IMR-90 (cell line): ENCODE measurements at regions not wholly inside any gene's neighbourhood (a gene's known extent, or its start where the extent isn't known, plus 50 kb on each side); places are given as distances from the start of the nearest gene placed in this dataset.

Experiments used
- ATAC-seq: fragments of 200-7000 bp; cut with Tn5 transposase; 2 replicates; pipeline ENCODE4 v1.9.1; 2020; ENCODE audit warnings: low read depth, mild to moderate bottlenecking, moderate library complexity
- BruUV-seq: library from RNA; stranded (reverse); fragments of 400-500 nt; replicated peaks from 2 replicates; lab custom pipeline; 2021; lab: Mats Ljungman, UMichigan
- CTCF ChIA-PET: fragments of 300-600 bp; formaldehyde crosslinking; extraction: SDS; loops from one replicate; lab custom pipeline; 2021; ENCODE audit warnings: antibody characterized with exemption; lab: Yijun Ruan, JAX
- POLR2A ChIA-PET: fragments of 300-600 bp; sonication (Branson Sonifier 250); formaldehyde crosslinking; loops from one replicate; lab custom pipeline; 2022; ENCODE audit warnings: antibody characterized with exemption; ENCODE audit not compliant: unreplicated experiment; lab: Charles Lee
- DNase-seq: peaks from one replicate; pipeline ENCODE4 v3.0.0; 2013
- H2AFZ ChIP-seq: replicated peaks from 2 replicates; pipeline ENCODE3; 2013; ENCODE audit warnings: low read length, mild to moderate bottlenecking; ENCODE audit not compliant: poor library complexity
- H2AK5ac ChIP-seq: 2 replicates; pipeline ENCODE4 v1.6.1; 2013; ENCODE audit warnings: low read depth, low read length, inconsistent platforms
- H2AK9ac ChIP-seq: replicated peaks from 2 replicates; pipeline ENCODE3; 2013; ENCODE audit warnings: mild to moderate bottlenecking, low read depth, low read length, moderate library complexity; ENCODE audit not compliant: poor library complexity
- H2BK120ac ChIP-seq: 2 replicates; pipeline ENCODE4 v1.6.1; 2013; ENCODE audit warnings: low read depth, low read length, inconsistent platforms
- H2BK15ac ChIP-seq: 3 replicates; pipeline ENCODE4 v1.6.1; 2013; ENCODE audit warnings: low read depth, low read length, inconsistent platforms
- H2BK20ac ChIP-seq: 2 replicates; pipeline ENCODE4 v1.6.1; 2013; ENCODE audit warnings: low read depth, mild to moderate bottlenecking, inconsistent platforms, low read length, moderate library complexity
- H2BK5ac ChIP-seq: 2 replicates; pipeline ENCODE4 v1.6.1; 2013; ENCODE audit warnings: mild to moderate bottlenecking, low read depth, low read length, inconsistent platforms; ENCODE audit not compliant: poor library complexity, severe bottlenecking
- H3K14ac ChIP-seq: replicated peaks from 2 replicates; pipeline ENCODE4 v1.6.1; 2013; ENCODE audit warnings: low read depth, low read length, inconsistent platforms
- H3K18ac ChIP-seq: 2 replicates; pipeline ENCODE4 v1.6.1; 2013; ENCODE audit warnings: low read depth, low read length, control low read depth
- H3K23ac ChIP-seq: 2 replicates; pipeline ENCODE4 v1.6.1; 2013; ENCODE audit warnings: low read depth, low read length, inconsistent platforms
- H3K27ac ChIP-seq: 2 replicates; pipeline ENCODE4 v1.5.1; 2013; ENCODE audit warnings: mild to moderate bottlenecking, control low read depth, low read length; ENCODE audit not compliant: insufficient read depth
- H3K27me3 ChIP-seq: 2 replicates; pipeline ENCODE4 v1.6.1; 2013; ENCODE audit warnings: low read length; ENCODE audit not compliant: control insufficient read depth, insufficient read depth
- H3K36me3 ChIP-seq: 2 replicates; pipeline ENCODE4 v1.6.1; 2013; ENCODE audit warnings: low read length, mixed read lengths; ENCODE audit not compliant: control insufficient read depth, insufficient read depth
- H3K4ac ChIP-seq: 2 replicates; pipeline ENCODE4 v1.6.1; 2013; ENCODE audit warnings: low read depth, low read length, inconsistent platforms
- H3K4me1 ChIP-seq: 2 replicates; pipeline ENCODE4 v1.6.1; 2013; ENCODE audit warnings: low read length, mixed read lengths; ENCODE audit not compliant: control insufficient read depth, insufficient read depth
- H3K4me2 ChIP-seq: 2 replicates; pipeline ENCODE4 v1.6.1; 2013; ENCODE audit warnings: low read depth, mild to moderate bottlenecking, control low read depth, low read length, moderate library complexity
- H3K4me3 ChIP-seq: 2 replicates; pipeline ENCODE4 v1.5.1; 2013; ENCODE audit warnings: low read depth, mild to moderate bottlenecking, control low read depth, low read length, moderate library complexity; ENCODE audit not compliant: insufficient read depth
- H3K56ac ChIP-seq: 2 replicates; pipeline ENCODE4 v1.6.1; 2013; ENCODE audit warnings: low read length, inconsistent platforms; ENCODE audit not compliant: insufficient read depth; ENCODE audit errors: extremely low read depth
- H3K79me1 ChIP-seq, 2 experiments: 2 replicates each; pipeline ENCODE4 v1.6.1; 2013; ENCODE audit warnings: low read length in 2 of 2, inconsistent platforms in 1 of 2, low read depth in 1 of 2
- H3K9ac ChIP-seq: 2 replicates; pipeline ENCODE4 v1.6.1; 2013; ENCODE audit warnings: low read depth, low read length, control low read depth
- H3K9me1 ChIP-seq: 2 replicates; pipeline ENCODE4 v1.6.1; 2013; ENCODE audit warnings: low read length, inconsistent platforms; ENCODE audit not compliant: insufficient read depth
- H3K9me3 ChIP-seq: 2 replicates; pipeline ENCODE4 v1.6.1; 2013; ENCODE audit warnings: low read length; ENCODE audit not compliant: control insufficient read depth, insufficient read depth
- H4K20me1 ChIP-seq: 2 replicates; pipeline ENCODE4 v1.6.1; 2013; ENCODE audit warnings: low read length, inconsistent platforms; ENCODE audit not compliant: insufficient read depth
- H4K5ac ChIP-seq: 2 replicates; pipeline ENCODE4 v1.6.1; 2013; ENCODE audit warnings: mild to moderate bottlenecking, low read depth, low read length, control low read depth
- H4K8ac ChIP-seq, 2 experiments: 2 replicates each; pipeline ENCODE4 v1.6.1; 2013; ENCODE audit warnings: low read depth in 2 of 2, low read length in 2 of 2, control low read depth in 1 of 2, inconsistent platforms in 1 of 2
- H4K91ac ChIP-seq: 2 replicates; pipeline ENCODE4 v1.6.1; 2013; ENCODE audit warnings: low read depth, low read length, inconsistent platforms; ENCODE audit not compliant: insufficient read depth
- BHLHE40 ChIP-seq: fragments of 150-350 bp; IDR thresholded peaks from 2 replicates; pipeline ENCODE4 v1.6.1; 2016; ENCODE audit warnings: mild to moderate bottlenecking, low read depth, low read length
- CEBPB ChIP-seq: IDR thresholded peaks from 2 replicates; pipeline ENCODE4 v1.6.1; 2012; ENCODE audit warnings: low read depth, low read length, improper control_type of control experiment
- CHD1 ChIP-seq: IDR thresholded peaks from 2 replicates; pipeline ENCODE4 v1.6.1; 2012; ENCODE audit warnings: low read depth, low read length, improper control_type of control experiment
- ELK1 ChIP-seq: fragments of 150-350 bp; IDR thresholded peaks from 2 replicates; pipeline ENCODE4 v1.6.1; 2016; ENCODE audit warnings: low read depth, mild to moderate bottlenecking, low read length, moderate library complexity, borderline replicate concordance
- FOS ChIP-seq: fragments of 150-350 bp; IDR thresholded peaks from 2 replicates; pipeline ENCODE4 v1.6.1; 2016; ENCODE audit warnings: low read depth, low read length
- NFE2L2 ChIP-seq: fragments of 150-350 bp; IDR thresholded peaks from 2 replicates; pipeline ENCODE4 v1.6.1; 2016; ENCODE audit warnings: low read depth, mild to moderate bottlenecking, low read length
- POLR2A ChIP-seq: IDR thresholded peaks from 2 replicates; pipeline ENCODE4 v1.6.1; 2012; ENCODE audit warnings: mild to moderate bottlenecking, low read depth, low read length
- RAD21 ChIP-seq: IDR thresholded peaks from 2 replicates; pipeline ENCODE4 v1.6.1; 2012; ENCODE audit warnings: low read length, improper control_type of control experiment
- RCOR1 ChIP-seq: IDR thresholded peaks from 2 replicates; pipeline ENCODE4 v1.6.1; 2012; ENCODE audit warnings: mild to moderate bottlenecking, low read length, improper control_type of control experiment; ENCODE audit not compliant: insufficient replicate concordance
- SMC3 ChIP-seq: fragments of 150-350 bp; IDR thresholded peaks from 2 replicates; pipeline ENCODE4 v1.6.1; 2016; ENCODE audit warnings: low read depth, mild to moderate bottlenecking, antibody characterized with exemption, low read length, moderate library complexity
- WGBS, 2 experiments: methylation state at CpG; one replicate each; pipeline versions ENCODE4 v1.1.5 to v1.1.7; 2013; ENCODE audit warnings: missing lambda C conversion rate in 2 of 2; ENCODE audit not compliant: insufficient read length in 1 of 2; ENCODE audit errors: extremely low coverage in 2 of 2; 5-methylcytosine and 5-hydroxymethylcytosine counted together
- dilution Hi-C: fragments of 300-500 bp; cut with HindIII; formaldehyde crosslinking; loops from one replicate; pipeline ENCODE4 v1.14.3; 2018; ENCODE audit warnings: low sequenced_read_pairs; ENCODE audit not compliant: unreplicated experiment
- in situ Hi-C: fragments of 300-500 bp; cut with MboI; formaldehyde crosslinking; loops from 3 replicates; pipeline ENCODE4 v1.14.3; 2019; ENCODE audit warnings: low sequenced_read_pairs, inconsistent platforms, mixed read lengths
- intact Hi-C: fragments of 100-400 bp; cut with micrococcal nuclease; formaldehyde crosslinking; loops from 2 replicates; pipeline ENCODE4 v1.10.0; 2022
- TF ChIP-seq, protein P1 (sequence below): conservative IDR thresholded peaks from 2 replicates; pipeline ENCODE4 v1.5.1; 2012; ENCODE audit warnings: mild to moderate bottlenecking, low read depth, low read length, improper control_type of control experiment
- TF ChIP-seq, protein P2 (sequence below): fragments of 150-350 bp; IDR thresholded peaks from 2 replicates; pipeline ENCODE4 v1.6.1; 2017; ENCODE audit warnings: mild to moderate bottlenecking, antibody characterized with exemption, low read length, low read depth

- no peak overlapping the region for H3K4me3 ChIP-seq
- BruUV-seq, result no TSS peak
- dilution Hi-C loops (no loop called here), in situ Hi-C loops (no loop called here), intact Hi-C loops (no loop called here)
- H2AK5ac ChIP-seq, result no peak overlapping the region
- ChIA-PET CTCF (no interaction called here), POLR2A (no interaction called here)
- no peak overlapping the region for H2BK120ac ChIP-seq
- no CpG with 5 or more reads among the region's 3 CpGs for WGBS, 2 experiments
- no peak overlapping the region for H3K23ac ChIP-seq
- H2BK15ac ChIP-seq, result no peak overlapping the region
- no peaks in the 10 kb centered on the region for H3K27me3 ChIP-seq
- no peak overlapping the region for H2AK9ac ChIP-seq
- no peak overlapping the region for H3K4me2 ChIP-seq
- DNase-seq (no peak), ATAC-seq (no peak)
- no peak overlapping the region for H4K5ac ChIP-seq
- H3K56ac ChIP-seq, result no peak overlapping the region
- H4K8ac ChIP-seq, result no peak overlapping the region
- no peaks in the 10 kb centered on the region for H3K9me1 ChIP-seq
- H4K91ac ChIP-seq, result no peak overlapping the region
- H3K79me1 ChIP-seq, result no peaks in the 10 kb centered on the region
- no peak overlapping the region for H2BK5ac ChIP-seq
- no peak overlapping the region for H3K27ac ChIP-seq
- H3K14ac ChIP-seq, result no peak overlapping the region
- H2BK20ac ChIP-seq, result no peak overlapping the region
- no peaks in the 10 kb centered on the region for H3K9me3 ChIP-seq
- no peaks in the 10 kb centered on the region for H3K36me3 ChIP-seq
- no peak overlapping the region for H3K9ac ChIP-seq
- H3K4ac ChIP-seq, result no peak overlapping the region
- no peaks in the 10 kb centered on the region for H3K4me1 ChIP-seq
- H2AFZ ChIP-seq, result no peak overlapping the region
- TF ChIP-seq CEBPB (no peak), CHD1 (no peak), NFE2L2 (no peak), FOS (no peak), RCOR1 (no peak), ELK1 (no peak), RAD21 (no peak), POLR2A (no peak), SMC3 (no peak), BHLHE40 (no peak)
- TF ChIP-seq, protein P1, sequence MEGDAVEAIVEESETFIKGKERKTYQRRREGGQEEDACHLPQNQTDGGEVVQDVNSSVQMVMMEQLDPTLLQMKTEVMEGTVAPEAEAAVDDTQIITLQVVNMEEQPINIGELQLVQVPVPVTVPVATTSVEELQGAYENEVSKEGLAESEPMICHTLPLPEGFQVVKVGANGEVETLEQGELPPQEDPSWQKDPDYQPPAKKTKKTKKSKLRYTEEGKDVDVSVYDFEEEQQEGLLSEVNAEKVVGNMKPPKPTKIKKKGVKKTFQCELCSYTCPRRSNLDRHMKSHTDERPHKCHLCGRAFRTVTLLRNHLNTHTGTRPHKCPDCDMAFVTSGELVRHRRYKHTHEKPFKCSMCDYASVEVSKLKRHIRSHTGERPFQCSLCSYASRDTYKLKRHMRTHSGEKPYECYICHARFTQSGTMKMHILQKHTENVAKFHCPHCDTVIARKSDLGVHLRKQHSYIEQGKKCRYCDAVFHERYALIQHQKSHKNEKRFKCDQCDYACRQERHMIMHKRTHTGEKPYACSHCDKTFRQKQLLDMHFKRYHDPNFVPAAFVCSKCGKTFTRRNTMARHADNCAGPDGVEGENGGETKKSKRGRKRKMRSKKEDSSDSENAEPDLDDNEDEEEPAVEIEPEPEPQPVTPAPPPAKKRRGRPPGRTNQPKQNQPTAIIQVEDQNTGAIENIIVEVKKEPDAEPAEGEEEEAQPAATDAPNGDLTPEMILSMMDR, result no peak
- TF ChIP-seq, protein P2, sequence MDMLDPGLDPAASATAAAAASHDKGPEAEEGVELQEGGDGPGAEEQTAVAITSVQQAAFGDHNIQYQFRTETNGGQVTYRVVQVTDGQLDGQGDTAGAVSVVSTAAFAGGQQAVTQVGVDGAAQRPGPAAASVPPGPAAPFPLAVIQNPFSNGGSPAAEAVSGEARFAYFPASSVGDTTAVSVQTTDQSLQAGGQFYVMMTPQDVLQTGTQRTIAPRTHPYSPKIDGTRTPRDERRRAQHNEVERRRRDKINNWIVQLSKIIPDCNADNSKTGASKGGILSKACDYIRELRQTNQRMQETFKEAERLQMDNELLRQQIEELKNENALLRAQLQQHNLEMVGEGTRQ, result no peak
- no peaks in the 10 kb centered on the region for H4K20me1 ChIP-seq
- H3K18ac ChIP-seq, result no peak overlapping the region
Measured at GRCh38 chr21:14767192-14767852, 221.2 kb upstream of the SAMSN1 start.
